ENCODE measurements at regions not wholly inside any gene's neighbourhood (a gene's known extent, or its start where the extent isn't known, plus 50 kb on each side); places are given as distances from the start of the nearest gene placed in this dataset.
"Not testable (repeated sequence)": the region's sequence is repeated elsewhere in the genome, so short reads cannot be mapped to it uniquely, and the experiment has no call there.

DNA sequence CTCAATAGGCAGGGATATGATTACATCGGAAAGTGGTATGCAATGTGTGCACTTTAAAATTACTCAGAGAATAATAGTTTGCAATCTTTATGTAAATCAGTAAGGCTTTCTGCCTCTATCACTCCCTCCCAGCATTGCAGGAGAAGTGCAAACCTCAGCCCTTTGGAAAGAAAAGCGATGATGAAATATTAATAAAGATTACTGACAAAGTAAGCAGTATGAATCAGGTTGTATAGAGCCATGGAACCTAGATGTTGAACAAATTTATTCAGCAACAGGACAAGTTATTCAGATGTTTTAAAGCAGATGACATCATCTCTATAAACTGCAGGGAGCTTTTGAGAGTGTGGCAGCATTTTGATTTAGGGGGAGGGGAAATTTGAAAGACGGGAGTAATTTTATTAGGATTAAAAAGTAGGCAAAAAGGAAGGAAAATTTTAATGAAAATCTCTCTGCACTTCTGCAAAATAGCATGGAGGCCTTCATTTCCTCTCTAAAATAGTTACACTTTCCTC lies 631.7 kb upstream of the GRIA3 start:
- intact Hi-C loops (cut with DNase I), result no loop called here

DNA sequence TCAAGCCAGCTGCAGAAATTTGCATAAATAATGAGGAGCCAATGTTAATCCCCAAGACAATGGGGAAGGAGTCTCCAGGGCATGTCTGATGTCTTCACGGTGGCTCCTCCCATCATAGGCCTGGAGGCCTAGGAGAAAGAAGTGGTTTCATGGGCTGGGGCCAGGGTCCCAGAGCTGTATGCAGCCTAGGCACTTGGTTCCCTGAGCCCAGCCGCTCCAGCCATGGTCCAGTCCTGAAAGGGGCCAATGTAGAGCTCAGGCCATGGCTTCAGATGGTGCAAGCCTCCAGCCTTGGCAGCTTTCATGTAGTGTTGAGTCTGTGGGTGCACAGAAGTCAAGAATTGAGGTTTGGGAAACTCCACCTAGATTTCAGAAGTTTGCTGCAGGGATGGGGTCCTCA lies 628.2 kb upstream of the GRIA3 start:
- intact Hi-C loops (cut with DNase I), result no loop called here
- no peak for DNase-seq (ENCODE audit: low spot score)

More for the DNA sequence above, 631.7 kb upstream of the GRIA3 start:
- no peak for DNase-seq (ENCODE audit: low spot score)

DNA sequence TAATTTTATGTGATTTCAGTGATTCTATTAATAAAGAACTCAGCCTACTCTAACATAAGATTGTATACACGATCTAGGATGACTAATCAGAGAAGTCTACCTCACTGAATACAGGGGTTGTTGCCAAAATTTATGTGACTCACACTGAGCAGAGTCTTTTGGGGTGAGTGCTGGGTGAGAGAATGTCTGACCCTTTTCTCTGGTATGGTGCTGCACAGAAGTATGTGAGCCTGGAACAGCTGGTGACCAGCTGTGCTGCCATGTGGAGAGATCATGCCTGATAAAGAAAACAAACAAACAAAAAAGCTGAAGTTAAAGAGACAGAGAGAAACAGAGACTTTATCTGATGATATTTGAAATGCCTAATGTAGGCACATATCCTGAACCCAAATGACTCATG lies 618.1 kb upstream of the GRIA3 start:
- DNase-seq (ENCODE audit: low spot score), result peak; percentile 73

DNA sequence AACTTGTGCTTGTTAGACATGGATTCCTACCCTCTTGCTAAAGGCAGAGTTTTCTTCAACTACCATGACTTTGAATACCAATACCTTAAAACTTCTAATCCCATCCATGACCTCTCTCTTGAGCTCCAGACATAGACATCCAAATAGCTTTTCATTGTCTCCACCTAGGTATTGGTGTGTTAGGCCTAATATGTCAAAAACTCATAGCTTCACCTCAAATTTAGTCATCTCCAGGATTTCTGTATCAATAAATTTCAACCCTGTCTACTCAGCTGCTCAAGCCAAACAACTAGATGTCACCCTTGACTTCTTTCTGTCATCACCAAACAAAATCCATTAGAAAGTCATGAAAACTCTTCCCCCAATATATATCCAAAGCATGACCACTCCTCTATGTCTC lies 617.7 kb upstream of the GRIA3 start:
- intact Hi-C loops (cut with DNase I), result no loop called here
- no peak for DNase-seq (ENCODE audit: low spot score)

More for the DNA sequence above, 618.1 kb upstream of the GRIA3 start:
- intact Hi-C loops (cut with DNase I), result no loop called here

DNA sequence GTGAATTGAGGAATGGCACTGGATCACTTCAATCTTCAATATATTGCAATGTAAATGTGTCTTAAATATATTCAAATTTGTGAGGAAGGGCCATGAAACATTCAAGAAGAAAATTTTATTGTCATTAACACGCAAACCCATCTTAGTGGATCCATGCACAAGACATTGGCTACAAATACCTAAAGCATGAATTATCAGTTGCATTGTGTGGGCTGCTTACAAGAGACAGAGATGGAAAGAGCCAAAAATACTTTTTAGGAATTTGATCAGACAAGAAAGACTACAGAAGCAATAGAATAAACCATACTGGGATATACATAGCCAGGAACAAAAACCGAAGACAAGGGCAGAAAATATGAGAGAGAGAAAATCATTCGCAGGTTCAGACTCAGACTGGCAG lies 616.2 kb upstream of the GRIA3 start:
- intact Hi-C loops (cut with DNase I), result no loop called here
- DNase-seq (ENCODE audit: low spot score), result no peak

DNA sequence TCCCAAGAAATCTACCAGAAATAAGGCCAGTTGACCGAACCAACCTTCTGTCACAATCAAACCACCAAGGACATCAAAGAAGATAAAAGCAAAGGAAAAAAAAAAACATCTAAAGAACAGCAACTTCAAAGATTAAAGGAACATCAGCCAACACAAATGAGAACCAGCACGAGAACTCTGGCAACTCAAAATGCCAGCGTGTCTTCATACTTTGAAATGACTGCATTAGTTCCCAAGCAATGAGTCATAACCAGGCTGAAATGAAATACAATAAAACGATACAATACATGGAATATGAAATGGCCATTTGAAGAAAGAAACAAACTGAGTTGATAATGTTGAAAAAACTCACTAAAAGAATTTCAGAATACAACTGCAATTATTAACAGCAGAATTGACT lies 611.6 kb upstream of the GRIA3 start:
- no peak for DNase-seq (ENCODE audit: low spot score)
- intact Hi-C loops (cut with DNase I), result no loop called here

DNA sequence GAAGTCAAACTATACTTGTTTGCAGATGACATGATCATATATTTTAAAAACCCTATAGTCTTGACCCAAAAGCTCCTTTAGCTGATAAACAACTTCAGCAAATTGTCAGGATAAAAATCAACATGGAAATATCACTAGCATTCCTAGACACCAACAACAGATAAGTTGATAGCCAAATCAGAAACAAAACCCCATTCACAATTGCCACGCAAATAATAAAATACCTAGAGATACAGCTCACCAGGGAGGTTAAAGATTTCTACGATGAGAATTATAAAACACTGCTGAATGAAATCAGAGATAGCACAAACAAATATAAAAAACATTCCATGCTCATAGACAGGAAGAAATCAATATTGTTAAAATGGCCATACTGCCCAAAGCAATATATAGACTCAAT lies 605.0 kb upstream of the GRIA3 start:
- intact Hi-C loops (cut with DNase I), result no loop called here

DNA sequence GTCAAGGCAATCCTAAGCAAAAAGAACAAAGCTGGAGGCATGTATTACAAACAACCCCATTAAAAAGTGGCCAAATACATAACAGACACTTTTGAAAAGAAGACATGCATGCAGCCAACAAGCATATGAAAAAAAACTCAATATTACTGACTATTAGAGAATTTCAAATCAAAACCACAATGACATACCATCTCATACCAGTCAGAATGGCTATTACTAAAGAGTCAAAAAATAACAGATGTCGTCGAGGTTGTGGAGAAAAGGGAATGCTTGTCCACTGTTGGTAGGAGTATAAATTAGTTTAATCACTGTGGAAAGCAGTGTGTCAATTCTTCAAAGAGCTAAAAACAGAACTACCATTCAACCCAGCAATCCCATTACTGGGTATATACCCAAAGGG lies 604.6 kb upstream of the GRIA3 start:
- intact Hi-C loops (cut with DNase I), result no loop called here
- no peak for DNase-seq (ENCODE audit: low spot score)

More for the DNA sequence above, 605.0 kb upstream of the GRIA3 start:
- no peak for DNase-seq (ENCODE audit: low spot score)

DNA sequence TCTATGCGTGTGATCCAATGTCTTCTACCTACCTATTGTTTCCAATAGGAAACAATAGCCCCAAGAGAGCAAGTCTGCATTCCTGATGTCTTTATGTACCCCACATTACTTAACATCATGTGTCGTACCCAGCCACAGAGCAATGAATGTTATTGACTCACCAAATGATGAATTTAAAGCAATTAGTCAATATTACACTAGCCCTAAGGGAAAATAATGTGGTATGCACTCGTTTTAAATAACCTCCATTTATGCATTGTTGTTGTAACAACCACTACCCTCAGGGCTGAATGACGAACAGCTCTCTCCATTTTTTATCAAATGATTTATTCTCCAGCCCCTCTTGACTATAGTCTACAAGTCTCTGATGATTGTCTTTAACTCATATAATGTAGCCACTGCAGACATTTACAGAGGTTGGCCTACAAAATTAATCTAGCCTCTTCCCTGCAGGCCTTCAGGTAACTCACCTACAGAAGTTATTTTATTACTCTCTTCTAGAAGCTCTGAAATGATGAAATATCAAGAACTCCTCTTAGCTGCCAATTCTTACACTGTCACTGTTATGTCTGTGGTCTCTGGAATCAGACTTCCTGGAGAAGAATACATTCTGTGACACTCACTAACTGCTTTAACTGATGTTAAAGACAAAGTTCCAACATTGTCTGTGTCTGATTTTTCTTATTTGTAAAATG lies 601.7 kb upstream of the GRIA3 start:
- DNase-seq (ENCODE audit: low spot score), result no peak
- intact Hi-C loops (cut with DNase I), result no loop called here

DNA sequence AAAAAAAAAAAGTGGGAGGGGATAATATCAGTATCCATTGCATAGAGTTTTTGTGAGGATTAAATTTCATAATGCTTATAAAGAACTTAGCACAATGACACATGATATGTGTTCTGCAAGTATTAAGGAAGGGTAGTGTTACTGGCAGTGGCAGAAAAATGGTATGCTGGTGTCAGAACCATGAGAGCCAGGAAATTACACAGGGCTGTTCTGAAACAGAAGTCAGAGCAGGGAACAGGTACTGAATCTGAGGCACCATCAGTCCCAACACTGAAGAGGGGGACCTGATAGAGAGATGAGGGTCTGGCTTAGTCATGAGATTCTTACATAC lies 601.1 kb upstream of the GRIA3 start:
- no peak for DNase-seq (ENCODE audit: low spot score)
- intact Hi-C loops (cut with DNase I), result no loop called here

DNA sequence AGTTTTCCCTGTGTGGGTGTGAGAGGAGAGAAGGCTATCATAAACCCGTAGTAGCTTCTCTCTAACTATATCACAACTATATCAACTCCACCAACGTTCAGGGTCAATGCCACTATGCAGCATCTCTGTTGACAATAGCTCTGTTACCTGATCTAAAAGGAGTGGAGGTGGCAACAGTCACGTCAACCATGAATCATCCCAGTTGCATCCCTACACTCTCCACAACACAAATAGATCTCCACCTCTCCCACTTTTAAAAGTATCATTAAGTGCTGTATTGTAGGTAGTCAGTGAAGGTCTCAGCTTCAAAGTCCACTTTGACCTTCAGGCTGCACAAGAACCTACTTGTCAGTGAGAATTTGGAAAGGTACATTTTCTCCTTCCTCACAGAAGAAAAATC lies 600.5 kb upstream of the GRIA3 start:
- no peak for DNase-seq (ENCODE audit: low spot score)
- intact Hi-C loops (cut with DNase I), result no loop called here

DNA sequence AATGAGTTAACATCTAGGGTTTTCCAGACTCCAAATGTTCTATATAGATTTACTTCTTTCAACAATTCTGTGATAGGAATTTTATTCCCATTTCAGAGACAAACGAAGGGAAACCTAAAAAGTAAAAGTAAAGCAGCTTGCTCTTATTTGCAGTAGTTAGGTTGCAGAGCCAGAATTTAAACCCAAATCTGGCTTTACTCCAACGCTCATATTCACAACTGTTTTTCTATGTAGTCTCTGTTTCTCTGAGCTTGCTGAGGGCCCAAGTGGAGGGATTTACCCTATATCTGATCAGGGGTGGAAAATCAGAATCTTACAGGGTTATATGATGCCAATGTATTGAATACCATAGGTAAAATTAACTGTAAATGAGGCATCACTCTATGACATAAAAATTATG lies 599.1 kb upstream of the GRIA3 start:
- DNase-seq (ENCODE audit: low spot score), result no peak
- intact Hi-C loops (cut with DNase I), result no loop called here

DNA sequence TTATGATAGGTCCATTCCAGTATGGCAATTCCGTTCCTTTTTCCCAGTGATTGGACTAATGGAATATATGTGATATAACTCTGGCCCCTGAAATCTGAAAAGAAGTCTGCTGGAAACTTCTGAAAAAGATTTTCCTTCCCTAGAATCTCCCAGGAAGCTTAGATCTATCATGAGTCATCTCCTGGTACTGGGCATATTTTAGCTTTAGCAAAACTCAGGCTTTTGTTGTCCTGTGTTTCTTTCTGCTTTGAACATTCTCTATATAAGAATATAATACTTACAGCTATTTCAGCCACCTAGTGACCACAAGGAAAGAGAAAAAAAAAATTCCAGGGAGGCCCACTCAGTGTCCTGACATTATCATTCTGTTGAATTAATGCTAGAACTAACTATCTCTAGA lies 597.2 kb upstream of the GRIA3 start:
- intact Hi-C loops (cut with DNase I), result no loop called here
- no peak for DNase-seq (ENCODE audit: low spot score)

DNA sequence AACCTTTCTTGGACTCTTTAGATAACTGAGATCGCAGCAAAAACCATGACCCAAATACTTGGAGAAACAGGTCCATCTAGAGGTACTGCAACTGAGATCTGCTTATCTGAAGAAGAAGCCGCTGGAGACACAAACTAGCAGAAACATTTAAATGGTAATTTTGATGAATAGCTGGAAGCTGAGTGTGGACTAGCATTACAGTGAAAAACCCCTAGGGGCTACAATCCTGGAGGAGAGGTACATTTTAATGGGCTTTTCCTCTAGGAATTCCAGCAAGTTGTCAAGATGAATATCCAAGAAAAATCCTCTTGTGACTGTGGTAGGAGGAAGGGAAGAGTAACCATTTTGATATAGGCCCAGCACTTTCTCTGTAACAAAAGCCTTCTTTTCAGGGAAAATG lies 592.5 kb upstream of the GRIA3 start:
- intact Hi-C loops (cut with DNase I), result no loop called here
- no peak for DNase-seq (ENCODE audit: low spot score)

DNA sequence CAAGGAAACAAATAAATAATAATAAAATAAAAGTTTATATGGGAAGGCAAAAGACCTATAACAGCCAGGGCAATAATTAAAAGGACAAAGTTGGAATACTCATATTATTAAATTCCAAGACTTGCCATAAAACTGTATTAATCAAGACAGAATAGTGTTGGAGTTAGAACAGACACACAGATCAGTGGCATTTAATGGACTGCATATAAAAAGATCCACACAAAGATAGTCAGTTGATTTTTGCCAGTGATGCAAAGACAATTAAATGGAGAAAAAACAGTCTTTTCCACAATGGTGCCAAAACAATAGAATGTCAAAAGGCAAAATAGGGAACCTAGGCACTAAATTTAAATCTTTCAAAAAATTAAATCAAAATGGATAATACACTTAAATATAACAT lies 587.1 kb upstream of the GRIA3 start:
- no peak for DNase-seq (ENCODE audit: low spot score)
- intact Hi-C loops (cut with DNase I), result no loop called here

DNA sequence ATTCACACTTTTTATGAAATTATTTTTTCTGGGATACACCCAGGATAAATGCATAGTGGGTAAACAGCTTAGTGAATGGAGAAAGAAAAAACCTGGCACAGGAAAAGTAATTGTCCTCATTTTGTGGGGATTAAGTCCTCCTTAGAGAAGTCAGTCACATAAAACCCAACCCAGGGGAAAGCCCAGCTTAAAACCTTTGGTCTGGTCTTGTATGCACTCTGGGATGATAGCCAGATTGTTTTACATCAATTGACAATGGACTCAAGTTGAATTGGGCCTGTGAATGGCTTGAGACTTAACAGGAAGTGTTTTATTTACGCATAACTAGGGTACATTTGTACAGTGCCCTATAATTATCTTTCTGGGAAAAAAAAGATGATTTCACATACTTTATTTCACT lies 561.3 kb upstream of the GRIA3 start:
- no peak for DNase-seq (ENCODE audit: low spot score)
- intact Hi-C loops (cut with DNase I), result no loop called here

DNA sequence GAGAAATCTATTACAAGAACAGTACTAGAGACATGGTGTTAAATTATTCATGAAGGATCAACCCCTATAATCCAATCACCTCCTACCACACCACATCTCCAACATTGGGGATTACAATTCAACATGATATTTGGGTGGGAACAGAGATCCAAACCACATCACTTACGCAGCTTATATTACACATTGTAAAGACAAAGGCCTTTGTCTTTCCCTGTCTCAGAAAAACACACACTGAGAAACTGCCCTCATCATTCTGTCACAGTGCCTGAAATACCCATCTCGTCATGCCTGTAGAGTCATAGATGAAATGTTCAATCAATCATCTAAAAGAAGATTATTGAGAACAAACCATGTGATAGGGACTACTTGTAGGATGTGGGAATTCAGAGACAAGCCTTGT lies 558.8 kb upstream of the GRIA3 start:
- no peak for DNase-seq (ENCODE audit: low spot score)
- intact Hi-C loops (cut with DNase I), result no loop called here

DNA sequence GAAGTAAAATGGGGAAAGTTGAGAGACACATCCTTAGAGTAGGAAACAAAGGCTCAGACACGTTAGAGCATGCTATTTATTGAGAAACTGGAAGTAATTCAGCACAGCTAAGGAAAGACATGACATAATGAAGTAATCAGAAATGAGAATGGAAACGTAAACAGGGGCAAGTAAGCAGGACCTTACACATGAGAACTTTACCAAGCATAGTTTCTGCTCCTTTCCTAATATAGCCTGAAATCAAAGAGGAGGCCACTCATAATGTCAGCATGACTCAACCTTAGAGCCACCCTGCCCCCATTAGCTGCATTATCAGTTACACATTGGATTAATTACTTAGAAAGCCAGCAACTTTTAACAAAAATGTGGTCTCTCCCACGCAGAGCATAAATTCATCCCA lies 558.3 kb upstream of the GRIA3 start:
- intact Hi-C loops (cut with DNase I), result no loop called here

DNA sequence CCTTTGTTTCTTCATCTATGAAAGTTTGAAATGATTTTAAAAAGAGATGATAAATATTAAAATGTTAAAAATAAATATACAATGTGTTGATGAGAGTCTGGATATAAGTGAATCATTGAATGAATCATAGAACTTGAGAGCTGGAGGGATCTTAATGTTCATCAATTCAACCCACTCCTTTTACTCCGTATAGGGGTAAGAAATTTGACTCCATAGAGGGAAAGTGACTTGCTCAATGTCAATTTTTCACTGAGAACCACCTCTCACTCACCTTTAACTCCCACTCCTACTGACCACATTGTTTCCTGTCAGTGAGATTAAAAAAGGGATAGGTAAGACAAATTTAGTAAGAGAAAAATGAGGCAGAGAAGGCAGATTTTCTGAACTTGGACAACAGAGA lies 557.2 kb upstream of the GRIA3 start:
- intact Hi-C loops (cut with DNase I), result no loop called here

More for the DNA sequence above, 558.3 kb upstream of the GRIA3 start:
- no peak for DNase-seq (ENCODE audit: low spot score)

DNA sequence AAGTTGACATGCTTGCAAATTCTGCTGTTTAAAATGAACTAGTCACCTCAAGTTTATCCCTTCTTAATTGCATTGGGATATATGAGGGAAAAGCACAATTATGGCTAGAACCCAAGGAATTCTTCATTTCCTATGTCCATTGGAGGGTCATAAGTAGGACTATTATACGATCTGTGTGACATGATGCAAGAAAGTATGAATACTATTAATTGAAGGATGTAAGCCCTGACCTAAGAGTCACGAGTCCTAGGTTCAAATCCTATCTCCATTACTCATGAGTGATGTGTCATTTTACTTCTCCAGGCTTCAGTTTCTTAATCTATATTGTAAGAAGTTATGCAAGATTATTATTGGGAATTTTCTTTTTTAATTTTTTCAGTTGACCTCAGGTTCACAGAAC lies 542.9 kb upstream of the GRIA3 start:
- intact Hi-C loops (cut with DNase I), result no loop called here
- no peak for DNase-seq (ENCODE audit: low spot score)

More for the DNA sequence above, 557.2 kb upstream of the GRIA3 start:
- DNase-seq (ENCODE audit: low spot score), result no peak

DNA sequence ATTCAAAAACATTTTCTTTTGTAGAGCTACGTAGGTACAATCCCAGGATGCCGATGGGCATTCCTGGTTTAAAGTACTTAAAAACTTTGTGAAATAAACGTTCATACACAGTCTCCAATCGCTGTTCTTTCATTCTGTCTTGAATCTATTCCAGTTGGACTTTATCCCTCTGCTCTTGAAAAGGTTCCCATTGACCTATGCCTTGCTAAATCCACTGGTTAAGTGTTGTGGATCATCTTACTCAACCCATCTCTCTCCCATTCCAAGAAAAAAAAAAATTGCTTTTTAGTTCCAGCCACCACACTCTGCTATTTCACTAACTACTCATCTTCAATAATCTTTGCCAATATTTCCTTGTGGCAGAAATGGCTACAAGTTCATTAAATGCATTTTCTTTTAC lies 542.3 kb upstream of the GRIA3 start:
- intact Hi-C loops (cut with DNase I), result no loop called here
- no peak for DNase-seq (ENCODE audit: low spot score)

DNA sequence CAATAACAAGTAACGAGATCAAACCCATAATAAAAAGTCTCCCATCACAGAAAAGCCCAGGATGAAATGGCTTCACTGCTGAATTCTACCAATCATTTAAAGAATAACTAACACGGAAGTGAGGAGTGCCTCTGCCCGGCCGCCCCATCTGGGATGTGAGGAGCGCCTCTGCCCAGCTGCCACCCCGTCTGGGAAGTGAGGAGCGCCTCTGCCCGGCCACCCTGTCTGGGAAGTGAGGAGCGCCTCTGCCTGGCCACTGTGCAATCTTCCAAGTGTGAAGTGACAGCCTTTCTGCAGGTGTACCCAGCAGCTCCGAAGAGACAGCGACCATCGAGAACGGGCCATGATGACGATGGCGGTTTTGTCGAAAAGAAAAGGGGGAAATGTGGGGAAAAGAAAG lies 528.8 kb upstream of the GRIA3 start:
- DNase-seq (ENCODE audit: low spot score); intact Hi-C loops (cut with DNase I): not testable (repeated sequence)
